NCI-H1105 (cell line): ENCODE measurements at regions not wholly inside any gene's neighbourhood (a gene's known extent, or its start where the extent isn't known, plus 50 kb on each side); places are given as distances from the start of the nearest gene placed in this dataset.

Experiments used
- DNase-seq: peaks from one replicate; lab custom pipeline; 2025; lab: John Stamatoyannopoulos, UW

DNA sequence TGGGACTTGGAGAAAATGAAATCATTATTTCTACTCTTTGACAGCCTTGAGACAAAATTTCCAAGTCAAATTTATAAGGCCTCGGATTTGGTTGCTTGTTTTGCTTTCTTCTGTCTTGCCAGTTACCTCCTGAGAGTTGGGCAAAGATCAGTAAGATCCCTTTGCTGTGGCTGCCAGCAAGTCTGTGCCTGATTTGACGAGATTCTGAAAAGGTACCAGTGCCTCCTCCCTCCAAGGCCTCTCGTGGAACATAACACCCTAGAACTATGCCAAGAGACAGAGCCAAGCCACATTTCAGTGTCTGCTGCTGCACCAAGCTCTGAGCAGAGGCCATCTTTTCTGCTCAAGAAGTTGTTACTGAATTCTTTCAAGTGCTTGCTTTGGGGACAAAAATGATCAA, 61.0 kb downstream of the GTPBP8 start:
- no peak for DNase-seq

DNA sequence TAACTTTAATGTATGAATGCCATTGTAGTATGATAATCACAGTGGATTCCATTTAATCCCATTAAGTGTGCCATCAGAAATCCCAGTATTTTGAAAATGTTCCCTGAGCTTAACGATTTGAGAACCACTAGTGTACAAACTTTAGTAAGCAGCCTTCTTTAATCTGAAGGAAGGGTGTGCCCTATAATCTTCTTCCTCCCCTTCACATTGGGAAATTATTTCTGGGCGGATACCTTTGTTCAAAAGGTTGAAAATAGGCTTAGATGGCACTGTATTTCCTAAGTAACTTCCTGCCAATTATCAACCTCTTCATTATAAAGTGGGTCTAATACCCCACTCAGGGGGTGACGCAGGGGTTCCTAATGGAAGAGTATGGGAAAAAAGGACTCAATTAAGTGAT, 62.4 kb downstream of the GTPBP8 start:
- DNase-seq, result no peak

DNA sequence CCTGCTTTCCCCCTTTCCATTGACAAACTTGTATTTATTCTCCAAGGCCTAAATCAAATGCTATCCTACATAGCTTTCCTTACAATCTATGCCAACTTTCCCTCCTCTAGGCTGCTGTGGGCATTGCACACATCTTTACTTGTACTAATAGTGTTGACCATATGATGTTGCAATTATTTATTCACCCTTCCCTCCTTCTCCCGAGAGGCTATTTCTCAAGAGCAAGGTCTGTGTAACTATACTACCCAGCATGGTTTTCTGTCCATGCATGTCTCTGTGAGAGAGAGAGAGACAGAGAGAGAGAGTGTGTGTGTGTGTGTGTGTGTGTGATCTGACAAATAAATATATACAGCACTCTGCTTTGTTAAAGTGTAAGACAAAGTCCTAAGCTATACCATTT, 63.8 kb downstream of the GTPBP8 start:
- DNase-seq, result no peak

DNA sequence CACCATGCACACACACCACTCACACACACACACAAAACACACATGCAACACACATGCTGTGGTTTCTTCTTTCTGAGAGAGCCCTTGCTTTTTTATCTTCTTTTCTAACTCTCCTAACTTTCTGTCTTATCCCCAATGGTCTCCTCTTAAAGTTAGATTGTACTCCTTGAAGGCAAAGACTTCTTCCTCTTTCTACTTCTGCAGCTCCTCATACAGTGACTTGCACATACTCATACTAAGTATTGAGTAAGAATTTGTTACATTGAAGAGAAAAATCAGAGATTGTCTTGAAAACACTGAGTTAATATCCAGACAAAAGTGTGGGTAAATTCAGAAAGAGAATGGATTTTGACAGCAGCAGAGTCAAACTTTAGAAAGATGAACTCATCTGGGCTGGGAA, 64.4 kb downstream of the GTPBP8 start:
- no peak for DNase-seq

DNA sequence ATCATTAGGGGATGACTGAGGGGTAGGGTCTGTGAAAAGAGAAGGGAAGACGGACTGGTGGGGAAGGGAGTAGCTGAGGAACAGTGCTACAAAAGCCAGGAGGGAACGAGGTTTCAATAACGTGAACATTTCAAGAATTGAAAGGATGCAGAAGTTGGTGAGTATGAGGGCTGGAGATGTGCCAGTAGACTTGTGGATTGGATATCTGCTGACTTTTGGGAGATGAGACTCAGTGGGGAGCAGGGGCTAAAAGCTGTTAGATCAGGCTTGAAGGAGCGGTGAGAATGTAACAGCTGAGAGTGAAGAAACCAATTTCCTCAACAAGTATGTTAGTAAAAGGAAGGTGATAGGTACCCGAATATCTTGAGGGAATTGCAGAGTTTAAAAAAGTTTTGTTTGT, 65.2 kb downstream of the GTPBP8 start:
- no peak for DNase-seq

DNA sequence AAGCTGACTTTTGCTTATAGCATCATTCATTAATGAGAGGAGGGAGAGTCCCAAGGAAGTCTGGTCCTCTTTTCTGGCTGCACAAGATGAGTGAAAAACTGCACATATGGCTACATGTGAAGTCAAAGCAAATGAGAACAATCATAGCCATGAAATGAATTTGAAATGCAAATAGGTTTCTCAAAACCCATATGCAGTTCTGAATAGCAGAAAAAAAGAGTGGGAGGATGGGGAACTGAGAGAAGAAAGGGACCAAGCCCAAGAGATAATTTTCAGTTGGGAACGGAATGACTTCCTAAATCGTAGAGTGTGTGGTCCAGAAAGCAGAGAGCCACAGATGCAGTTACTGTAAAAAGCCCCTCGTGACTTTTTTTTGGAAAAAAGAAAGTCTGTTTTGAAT, 66.3 kb downstream of the GTPBP8 start:
- no peak for DNase-seq

DNA sequence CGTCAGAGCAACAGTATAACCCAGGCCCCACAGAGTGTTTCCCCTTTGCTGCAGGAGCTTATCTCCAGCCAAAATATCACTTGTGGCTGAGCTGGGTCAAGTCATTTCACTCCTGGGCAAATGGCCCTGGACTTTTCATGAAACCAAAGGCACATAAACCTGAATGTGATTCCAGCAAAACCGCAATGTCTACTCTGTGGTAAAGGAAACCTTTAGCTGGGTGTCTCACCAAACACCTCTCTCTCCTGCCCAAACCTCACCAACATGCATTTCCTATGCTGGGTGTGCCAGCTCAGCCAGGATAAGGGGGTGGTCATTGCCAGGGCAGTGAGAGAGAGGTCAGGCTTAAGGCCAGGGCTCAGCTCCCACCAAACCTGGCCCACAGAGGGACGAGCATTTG, 67.4 kb downstream of the GTPBP8 start:
- DNase-seq, result no peak

DNA sequence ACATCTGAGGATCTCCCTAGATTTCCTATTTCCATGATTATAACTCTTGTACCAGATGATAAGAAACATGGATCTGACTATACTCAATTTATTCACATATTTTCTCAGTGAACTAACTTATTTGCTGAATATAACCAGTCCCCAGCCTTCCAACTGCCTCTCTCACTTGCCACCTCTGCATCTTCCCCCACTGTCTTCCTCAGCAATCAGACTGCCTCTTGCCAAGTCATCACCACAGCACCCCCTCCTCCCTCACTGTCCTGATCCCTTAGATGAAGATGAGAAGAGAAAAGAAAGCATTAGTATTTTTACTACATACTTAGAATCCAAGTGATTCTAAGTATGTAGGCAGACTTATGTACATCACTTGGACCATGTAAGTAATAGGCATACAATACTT, 71.9 kb downstream of the GTPBP8 start:
- no peak for DNase-seq

DNA sequence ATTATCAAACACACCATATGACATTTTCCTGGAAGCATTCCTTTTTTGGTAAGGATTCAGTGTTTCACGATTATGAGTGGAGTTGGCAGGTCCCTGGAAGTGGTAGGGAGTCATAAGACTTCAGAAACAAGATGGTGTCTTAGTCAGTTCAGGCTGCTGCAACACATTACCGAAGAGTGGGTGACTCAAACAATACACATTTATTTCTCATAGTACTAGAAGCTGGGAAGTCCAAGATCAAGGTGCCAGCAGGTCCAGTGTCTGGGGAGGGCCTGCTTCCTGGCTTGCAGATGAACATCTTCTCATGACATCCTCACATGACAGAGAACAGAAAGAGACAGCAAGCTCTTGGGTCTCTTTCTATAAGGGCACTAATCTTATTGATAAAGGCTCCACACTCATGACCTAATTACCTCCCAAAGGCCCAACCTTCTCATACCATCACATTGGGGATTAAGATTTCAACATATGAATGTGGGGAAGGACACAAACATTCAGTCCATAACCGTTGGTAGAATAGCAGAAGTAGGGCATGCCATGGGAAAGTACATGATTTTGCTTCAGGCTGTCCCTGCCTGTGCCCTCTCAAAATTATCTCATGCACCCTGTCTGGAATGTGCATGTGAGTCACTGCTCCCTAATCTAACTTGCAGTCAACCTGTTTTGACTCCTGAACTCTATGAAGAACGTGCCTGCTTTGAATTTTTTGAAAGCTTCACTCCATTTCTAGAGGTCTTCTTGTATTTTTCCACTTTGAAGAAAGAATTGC, 72.5 kb downstream of the GTPBP8 start:
- DNase-seq, result no peak

DNA sequence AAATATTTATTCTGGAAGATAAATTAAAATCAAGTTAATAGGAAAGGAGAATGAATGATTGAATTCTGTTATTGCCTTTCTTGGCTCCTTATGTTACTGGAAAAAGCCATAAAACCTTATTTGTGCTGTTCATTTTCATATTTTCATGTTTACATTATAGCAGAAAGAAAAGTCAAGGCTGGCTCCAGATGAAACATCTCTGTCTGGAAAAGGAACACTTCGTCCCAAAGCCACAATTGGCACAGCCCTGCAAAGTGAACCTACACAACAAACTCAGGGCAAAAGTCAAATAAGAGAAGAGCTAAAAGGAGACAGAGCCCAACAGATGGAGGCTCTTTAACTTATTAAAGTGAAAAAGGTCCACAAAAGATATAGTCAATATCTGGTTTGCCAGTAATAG, 73.4 kb downstream of the GTPBP8 start:
- DNase-seq, result no peak

DNA sequence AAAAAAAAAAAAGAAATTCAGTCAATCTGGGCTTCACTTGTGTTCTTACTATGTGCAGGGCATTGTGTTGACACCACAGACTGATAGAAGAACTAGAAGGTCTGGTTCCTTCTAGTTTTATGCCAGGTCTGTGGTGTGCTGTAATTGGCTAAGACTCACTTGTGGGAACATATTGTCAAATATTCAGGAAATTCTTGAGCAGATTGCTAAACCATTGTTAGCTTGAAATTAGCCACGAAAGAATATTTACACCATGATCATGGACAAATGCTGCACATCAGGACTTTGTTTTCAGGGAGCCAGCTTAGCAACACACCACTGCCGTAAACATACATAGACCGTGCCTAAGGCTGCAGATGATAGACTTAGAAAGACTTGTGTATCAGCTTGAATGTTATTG, 74.6 kb downstream of the GTPBP8 start:
- no peak for DNase-seq

DNA sequence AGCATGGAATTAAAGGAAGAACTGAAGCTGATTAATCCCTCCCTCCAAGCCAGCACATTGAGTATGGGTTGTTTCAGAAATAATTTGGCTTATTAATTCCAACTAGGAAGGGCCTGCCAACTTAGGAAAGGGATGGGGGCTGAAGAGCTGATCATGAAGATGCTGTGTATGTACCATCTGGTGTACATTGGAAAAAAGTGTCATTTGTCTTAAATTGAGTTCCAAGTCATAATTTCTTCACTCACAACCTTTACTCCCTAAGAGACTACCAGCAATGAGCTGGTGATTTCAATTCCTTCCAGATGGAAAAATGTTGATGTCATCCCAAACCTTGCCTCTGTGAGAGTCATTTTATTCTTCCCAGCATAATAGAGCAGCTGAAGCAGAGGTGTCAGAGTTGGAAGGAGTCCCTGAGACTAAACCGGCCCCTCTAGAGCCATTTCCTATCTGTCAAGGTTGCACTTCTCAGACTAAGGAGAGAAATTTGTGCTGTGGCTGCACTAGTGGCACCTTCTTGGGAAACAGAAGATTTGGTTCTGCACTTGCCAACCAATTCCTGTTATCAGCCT, 79.4 kb downstream of the GTPBP8 start:
- DNase-seq, result no peak

DNA sequence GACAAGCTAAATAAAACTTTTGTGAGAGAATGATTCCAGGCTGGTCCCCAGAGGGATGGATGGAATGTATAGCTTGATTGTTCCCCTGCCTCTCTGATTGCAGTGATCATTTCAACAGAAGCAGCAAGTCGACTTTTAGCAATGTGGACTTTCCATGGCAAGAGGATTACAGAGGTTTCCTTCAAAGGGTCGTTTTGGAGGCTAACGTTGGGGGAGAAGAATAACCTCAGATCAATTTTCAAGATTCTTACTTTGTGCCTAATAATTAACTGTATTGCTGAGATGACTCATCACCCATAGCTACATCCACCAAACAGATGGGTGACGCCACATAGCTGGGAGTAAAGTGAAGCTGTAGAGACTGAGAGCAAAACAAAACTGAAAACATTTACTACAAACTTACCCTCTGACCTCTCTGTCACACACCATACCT, 79.9 kb downstream of the GTPBP8 start:
- DNase-seq, result no peak

DNA sequence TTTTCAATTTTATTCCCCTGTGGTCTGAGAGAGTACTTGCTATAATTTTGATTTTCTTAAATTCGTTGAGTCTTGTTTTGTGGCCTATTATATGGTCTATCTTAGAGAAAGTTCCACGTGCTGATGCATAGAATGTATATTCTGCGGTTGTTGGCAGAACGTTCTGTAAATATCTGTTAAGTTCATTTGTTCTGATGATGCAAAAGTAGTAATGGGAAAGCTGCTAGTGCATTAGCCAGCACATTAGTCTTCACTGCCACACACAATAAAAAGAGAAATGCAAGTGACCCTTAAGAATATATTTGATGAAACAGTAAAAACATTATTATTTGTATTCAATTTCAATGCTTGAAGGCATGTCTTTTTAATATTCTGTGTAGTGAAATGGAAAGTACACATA, 84.8 kb downstream of the GTPBP8 start:
- DNase-seq, result no peak

DNA sequence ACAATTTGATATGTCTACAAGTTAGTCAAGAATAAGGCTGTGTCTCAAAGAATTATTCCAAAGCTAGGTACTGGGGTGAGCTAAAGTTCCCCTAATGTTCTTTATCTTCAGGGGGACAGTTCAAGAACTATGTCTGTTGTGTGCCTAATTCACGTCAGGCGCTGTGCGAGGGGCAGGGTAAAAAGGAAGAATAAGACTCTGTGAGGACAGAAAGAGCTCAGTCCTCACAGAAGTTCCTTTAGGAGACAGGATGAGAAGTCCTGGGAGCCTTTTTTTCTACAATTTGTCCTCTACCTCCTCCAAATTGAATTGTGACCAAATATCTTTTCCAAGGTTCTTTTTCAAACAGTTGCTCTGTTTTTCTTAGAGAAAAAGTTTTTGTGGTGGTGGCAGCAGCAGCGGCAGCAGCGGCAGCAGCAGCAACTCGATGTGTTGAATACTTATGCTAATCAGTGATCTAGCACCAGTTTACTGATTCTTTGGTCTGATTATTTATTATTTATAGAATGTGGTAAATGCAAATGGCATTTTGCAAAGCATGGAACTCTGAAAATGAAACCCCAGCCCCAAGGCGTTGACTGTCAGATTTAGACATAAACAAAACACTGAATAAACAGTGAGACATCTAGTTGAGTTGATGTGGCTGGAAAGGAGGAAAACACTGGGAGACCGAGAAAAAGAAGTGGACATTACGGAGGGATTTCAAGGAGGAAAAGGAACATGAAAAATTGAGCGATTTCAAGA, 88.6 kb downstream of the GTPBP8 start:
- DNase-seq, result no peak

DNA sequence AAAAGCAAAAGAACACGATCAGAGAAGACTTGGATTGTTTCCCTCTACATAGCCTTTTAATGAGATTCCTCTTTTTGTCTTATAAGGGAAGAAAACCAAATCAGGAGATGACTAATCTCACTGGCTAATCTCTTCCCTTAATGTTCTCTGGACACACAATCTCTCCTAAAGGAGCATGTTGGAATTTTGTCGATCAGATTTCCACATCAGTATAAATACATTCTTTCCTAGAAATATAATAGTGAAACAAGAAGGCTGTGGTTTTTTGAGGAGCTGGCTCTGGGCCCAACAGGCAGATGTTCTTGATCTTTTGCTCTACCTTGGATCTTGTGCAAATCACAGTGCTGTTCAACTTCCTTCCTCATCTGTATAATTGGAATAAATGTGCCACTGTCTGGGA, 94.0 kb downstream of the GTPBP8 start:
- DNase-seq, result no peak

DNA sequence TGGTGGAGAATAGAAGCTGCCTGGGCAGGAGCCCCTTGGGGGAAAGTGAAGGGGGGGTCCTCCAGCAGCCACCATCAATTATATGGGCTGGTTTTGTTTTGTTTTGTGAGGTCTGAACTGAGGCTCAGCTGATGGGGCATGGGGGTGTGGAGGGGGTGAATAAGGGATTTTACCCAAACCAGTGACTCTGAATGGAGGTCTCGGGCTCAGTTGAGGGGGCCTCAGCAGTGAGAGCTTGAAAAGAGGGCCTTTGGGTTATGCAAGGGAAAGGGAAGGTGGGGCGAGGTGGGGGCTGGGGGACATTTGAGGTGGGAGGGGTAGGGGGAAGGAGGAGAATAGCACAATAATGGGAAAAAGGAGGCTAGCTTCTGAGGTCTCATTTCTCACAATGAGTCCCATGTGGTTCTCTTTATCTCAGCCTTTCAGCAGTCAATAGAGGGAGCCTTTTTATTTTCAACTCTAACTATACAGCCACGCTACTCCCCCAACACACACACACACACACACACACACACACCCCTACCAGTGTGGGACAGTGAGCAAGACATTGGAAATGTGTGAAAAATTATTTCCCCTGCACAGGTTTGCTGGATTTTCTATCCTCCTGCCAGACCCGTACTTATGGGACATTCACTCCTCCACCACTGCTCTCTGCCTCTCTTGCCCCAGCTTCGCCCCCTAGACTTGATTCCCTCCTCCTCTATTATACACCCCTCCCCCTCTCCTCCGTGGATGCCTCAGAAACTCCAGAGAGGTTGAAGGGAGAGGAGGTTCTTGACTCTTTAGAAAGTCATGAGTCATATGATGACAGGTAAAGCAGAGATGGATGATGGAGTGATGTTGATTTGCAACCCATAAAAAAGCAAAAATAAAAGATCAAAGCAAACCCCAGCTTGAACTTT, 96.0 kb downstream of the GTPBP8 start:
- DNase-seq, result no peak

DNA sequence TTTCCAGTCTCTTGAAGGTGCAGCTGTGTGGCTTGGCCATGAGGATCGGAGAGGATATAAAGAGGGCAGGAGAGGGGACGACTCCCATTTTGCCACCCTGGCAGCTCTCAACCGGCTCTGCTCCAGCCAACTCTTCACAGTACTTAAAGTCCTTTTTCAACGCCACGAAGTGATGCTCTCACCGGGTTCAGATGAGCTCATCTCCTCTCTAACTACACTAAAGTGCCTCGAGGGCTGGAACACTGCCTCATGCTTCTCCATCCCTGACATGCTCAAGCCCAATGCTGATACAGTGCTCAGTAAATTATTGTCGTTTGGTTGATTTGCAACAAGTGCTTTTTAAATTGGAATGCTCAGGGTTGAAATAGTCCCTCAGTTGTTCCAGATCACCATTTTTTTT, 97.8 kb downstream of the GTPBP8 start:
- DNase-seq, result no peak

DNA sequence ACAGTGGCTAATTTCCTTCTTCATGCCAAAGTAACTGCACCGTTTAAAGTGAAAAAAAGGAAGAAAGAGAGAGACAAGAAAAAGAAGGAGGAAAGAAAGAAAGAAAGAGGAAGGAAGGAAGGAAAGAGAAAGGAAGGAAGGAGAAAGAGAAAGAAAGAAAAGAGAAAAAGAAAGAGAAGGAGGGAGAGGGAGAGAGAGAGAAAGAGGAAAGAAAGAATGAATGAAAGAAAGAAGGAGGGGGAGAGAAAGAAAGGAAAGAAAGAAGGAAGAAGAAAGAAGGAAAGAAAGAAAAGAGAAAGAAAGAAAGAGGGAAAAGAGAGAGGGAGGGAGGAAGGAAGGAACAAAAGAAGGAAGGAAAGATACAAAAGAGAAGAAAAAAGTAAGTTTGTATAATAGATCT, 100.6 kb downstream of the GTPBP8 start:
- no peak for DNase-seq

DNA sequence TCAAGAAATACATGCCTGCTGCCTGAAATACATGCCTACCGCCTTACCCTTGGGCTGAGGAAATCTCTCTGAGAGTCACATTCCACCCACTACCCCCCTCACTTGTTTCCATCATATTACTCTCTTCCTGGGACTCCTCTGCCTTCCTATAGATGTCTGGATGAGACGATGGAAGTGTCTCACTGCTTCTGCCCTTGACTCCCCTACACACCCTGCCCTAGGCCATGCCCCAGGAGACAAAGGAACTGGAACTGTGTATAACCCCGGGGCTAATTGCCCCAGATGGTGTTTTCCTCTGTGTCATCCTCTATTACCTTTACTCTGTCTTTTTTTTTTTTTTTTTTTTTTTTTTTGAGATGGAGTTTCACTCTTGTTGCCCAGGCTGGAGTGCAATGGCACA, 102.0 kb downstream of the GTPBP8 start:
- no peak for DNase-seq

DNA sequence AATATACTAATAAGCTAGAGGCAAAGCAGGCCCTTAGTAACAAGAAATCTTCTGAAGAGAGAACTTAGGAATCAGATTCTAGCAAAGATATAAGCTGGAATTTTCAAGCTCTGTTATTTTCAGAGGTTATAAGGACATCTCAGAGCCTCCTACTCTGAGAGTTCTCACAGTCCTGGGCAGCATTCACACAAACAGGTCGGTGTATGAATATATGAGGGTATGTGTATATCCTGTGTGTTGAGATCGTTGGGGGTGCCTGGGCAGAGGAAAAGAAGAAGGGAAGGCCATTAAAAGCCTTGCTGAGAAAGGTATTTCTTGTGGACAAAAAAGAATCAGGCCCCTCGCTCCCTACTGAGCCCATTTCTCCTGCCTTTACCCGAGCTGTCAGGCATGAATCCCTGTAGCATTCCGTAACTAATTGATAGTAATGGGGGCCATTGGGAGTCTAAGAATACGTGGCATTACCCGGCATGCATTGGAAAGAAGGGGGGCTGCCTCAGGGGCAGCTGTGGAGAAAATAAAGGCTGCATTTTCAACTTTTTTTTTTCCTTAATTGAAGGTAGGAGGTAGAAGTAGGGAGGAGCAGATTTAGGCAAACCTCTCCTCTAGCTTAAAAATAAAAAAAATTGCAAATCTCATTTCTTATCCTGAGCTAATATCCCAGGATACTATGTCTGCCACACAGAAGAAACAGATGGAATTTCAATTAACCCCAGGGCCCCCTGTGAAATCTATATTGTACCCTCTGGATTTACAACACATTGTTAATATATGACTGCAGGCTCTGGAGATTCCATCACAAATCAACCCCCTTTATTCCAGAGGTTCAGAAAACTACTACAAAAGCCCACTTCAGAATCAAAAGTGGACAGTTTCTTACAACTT, 103.8 kb downstream of the GTPBP8 start:
- DNase-seq, result no peak
